ENCODE measurements at regions not wholly inside any gene's neighbourhood (a gene's known extent, or its start where the extent isn't known, plus 50 kb on each side); places are given as distances from the start of the nearest gene placed in this dataset.

- DNase-seq (ENCODE audit: low spot score): no peak
- TF ChIP-seq, protein P1, sequence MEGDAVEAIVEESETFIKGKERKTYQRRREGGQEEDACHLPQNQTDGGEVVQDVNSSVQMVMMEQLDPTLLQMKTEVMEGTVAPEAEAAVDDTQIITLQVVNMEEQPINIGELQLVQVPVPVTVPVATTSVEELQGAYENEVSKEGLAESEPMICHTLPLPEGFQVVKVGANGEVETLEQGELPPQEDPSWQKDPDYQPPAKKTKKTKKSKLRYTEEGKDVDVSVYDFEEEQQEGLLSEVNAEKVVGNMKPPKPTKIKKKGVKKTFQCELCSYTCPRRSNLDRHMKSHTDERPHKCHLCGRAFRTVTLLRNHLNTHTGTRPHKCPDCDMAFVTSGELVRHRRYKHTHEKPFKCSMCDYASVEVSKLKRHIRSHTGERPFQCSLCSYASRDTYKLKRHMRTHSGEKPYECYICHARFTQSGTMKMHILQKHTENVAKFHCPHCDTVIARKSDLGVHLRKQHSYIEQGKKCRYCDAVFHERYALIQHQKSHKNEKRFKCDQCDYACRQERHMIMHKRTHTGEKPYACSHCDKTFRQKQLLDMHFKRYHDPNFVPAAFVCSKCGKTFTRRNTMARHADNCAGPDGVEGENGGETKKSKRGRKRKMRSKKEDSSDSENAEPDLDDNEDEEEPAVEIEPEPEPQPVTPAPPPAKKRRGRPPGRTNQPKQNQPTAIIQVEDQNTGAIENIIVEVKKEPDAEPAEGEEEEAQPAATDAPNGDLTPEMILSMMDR (IDR thresholded peaks at IDR 0.05; ENCODE audit: borderline replicate concordance, control extremely low read depth, extremely low read depth, insufficient read depth, missing control alignments): no peak
- in situ Hi-C loops (cut with MboI; ENCODE audit: low sequenced_read_pairs, unreplicated experiment): no loop called here
These were observed 52.6 kb upstream of the PTGFRN start for GRCh38 chr1:116857092-116857491.

Data from GM13976 (cell line).